IPS-NIHi7 (cell line): ENCODE measurements at regions not wholly inside any gene's neighbourhood (a gene's known extent, or its start where the extent isn't known, plus 50 kb on each side); places are given as distances from the start of the nearest gene placed in this dataset.
"Not testable (repeated sequence)": the region's sequence is repeated elsewhere in the genome, so short reads cannot be mapped to it uniquely, and the experiment has no call there.

ENCODE experiments used
- DNase-seq: peaks from one replicate; pipeline ENCODE4 v3.0.0; 2012; ENCODE audit warnings: mixed read lengths; ENCODE audit errors: extremely low spot score

GRCh38 chr5:68658810-68659372 is 434.9 kb upstream of the SLC30A5 start:
- no peak for DNase-seq

GRCh38 chr5:68659881-68660280 is 433.9 kb upstream of the SLC30A5 start:
- DNase-seq: no peak

- peak; percentile 75 for DNase-seq
Measured at GRCh38 chr5:68661237-68661636, 432.6 kb upstream of the SLC30A5 start.

GRCh38 chr5:68662804-68663307 is 431.0 kb upstream of the SLC30A5 start:
- DNase-seq: no peak

GRCh38 chr5:68669864-68670575 is 423.8 kb upstream of the SLC30A5 start:
- no peak for DNase-seq

GRCh38 chr5:68673106-68673822 is 420.6 kb upstream of the SLC30A5 start:
- DNase-seq: no peak

- DNase-seq: no peak
Measured at GRCh38 chr5:68673823-68674180, 420.0 kb upstream of the SLC30A5 start.

- no peak for DNase-seq
Measured at GRCh38 chr5:68679041-68679440, 414.8 kb upstream of the SLC30A5 start.

- no peak for DNase-seq
Measured at GRCh38 chr5:68680366-68680765, 413.4 kb upstream of the SLC30A5 start.

- no peak for DNase-seq
Measured at GRCh38 chr5:68681929-68682328, 411.9 kb upstream of the SLC30A5 start.

GRCh38 chr5:68682400-68683160 is 411.2 kb upstream of the SLC30A5 start:
- DNase-seq: no peak

GRCh38 chr5:68683632-68684036 is 410.2 kb upstream of the SLC30A5 start:
- peak; percentile 16 for DNase-seq

GRCh38 chr5:68685863-68686262 is 408.0 kb upstream of the SLC30A5 start:
- no peak for DNase-seq

- no peak for DNase-seq
Measured at GRCh38 chr5:68688547-68688946, 405.3 kb upstream of the SLC30A5 start.

GRCh38 chr5:68689010-68689409 is 404.8 kb upstream of the SLC30A5 start:
- DNase-seq: no peak

- not testable (repeated sequence) for DNase-seq
Measured at GRCh38 chr5:68691874-68692273, 401.9 kb upstream of the SLC30A5 start.

- no peak for DNase-seq
Measured at GRCh38 chr5:68698025-68698940, 395.5 kb upstream of the SLC30A5 start.

GRCh38 chr5:68699966-68700365 is 393.8 kb upstream of the SLC30A5 start:
- no peak for DNase-seq

- no peak for DNase-seq
Measured at GRCh38 chr5:68707575-68707974, 386.2 kb upstream of the SLC30A5 start.

- DNase-seq: no peak
Measured at GRCh38 chr5:68708156-68708841, 385.5 kb upstream of the SLC30A5 start.

- no peak for DNase-seq
Measured at GRCh38 chr5:68708842-68709170, 385.0 kb upstream of the SLC30A5 start.
